ENCODE measurements at regions not wholly inside any gene's neighbourhood (a gene's known extent, or its start where the extent isn't known, plus 50 kb on each side); places are given as distances from the start of the nearest gene placed in this dataset.
A peak's percentile ranks its signal among the peaks of the same experiment; 100 is the strongest.
"Not testable (repeated sequence)": the region's sequence is repeated elsewhere in the genome, so short reads cannot be mapped to it uniquely, and the experiment has no call there.

DNA sequence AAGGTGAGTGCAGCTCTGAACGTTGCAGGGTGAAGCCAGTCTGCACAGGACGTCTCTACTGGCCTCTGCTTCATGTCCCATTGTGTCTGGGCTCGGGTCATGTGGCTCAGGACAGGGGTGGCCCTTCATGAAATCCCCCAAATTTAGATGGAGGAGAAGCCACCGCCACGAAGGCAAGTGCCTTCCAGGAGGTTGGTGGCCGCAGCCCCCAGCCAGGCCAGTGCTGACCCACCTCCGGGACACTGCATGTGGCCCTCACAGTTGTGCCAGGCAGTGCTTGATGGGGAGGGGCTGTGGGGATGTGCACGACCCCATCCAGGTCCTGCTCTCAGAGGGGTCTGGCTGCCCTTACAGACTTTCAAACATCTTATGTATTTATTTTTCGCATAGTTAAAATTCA lies 1311.1 kb downstream of the BRD1 start:
- no peak for DNase-seq

DNA sequence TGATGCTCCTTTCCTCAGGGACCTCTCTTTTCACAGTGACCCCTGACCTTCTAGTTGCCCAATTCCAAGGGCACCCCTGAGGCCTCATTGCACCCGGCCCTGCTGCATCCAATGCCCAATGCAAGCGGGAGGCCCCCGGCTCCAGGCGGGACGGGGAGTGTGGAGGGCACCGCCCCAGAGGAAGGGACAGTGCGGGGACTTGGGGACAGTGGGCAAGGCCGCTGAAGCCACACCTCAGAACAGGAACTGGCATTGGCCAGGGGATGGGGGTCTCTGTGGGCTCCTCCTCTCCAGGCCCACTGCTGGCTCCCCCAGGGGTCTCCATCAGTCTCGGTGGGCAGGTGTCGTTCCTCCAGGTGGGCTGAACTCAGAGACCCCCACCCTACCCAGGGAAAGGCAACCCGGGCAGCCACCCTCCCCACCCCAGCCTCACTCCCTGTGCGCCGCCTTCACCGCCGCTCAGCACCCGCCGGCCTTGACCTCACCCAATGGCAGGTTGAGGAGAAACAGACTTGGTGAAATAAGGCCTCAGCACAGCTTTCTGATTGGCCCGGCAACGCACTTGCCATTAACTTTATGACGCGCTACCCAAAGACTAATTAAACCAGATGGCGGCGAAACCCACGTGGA lies 1312.0 kb downstream of the BRD1 start:
- no peak for DNase-seq

DNA sequence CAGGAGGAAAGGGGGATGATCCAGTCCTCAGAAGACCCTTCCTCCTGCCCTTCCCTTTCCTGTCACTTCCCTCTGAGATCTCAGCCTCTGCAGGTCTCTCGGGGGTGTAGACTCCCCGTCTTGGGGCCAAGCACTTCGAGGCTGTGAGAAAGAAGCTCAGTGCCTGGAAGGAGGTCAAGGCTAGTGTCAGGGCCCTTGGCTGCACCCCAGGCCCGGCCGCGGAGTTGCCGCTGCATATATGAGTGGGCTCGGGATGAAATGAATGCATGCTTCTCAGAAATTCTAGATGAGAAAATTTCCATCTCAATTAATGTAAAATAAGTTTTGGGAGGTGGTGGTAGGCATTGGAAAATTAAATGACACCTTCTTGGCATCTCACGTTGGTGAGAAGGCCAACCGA lies 1313.7 kb downstream of the BRD1 start:
- DNase-seq, result no peak

DNA sequence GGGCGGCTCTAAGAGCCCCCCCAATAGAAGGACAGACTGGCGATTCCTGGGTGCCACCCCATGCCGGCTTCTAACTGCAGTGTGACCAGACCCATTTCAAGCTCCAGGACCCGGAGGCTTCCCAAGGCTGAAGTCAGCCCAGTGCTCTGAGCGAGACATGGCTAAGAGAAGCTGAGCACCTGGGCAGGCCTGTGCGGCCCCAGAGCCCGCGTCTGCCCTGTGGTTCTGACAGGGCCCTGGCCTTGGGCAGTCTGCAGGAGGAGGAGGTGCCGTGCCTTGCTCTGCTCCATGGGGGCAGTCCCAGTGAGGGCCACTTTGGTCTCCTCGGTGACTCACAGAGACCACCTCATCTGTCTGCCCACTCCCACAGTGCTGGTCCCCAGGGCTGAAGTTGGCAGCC lies 1314.2 kb downstream of the BRD1 start:
- DNase-seq, result no peak

DNA sequence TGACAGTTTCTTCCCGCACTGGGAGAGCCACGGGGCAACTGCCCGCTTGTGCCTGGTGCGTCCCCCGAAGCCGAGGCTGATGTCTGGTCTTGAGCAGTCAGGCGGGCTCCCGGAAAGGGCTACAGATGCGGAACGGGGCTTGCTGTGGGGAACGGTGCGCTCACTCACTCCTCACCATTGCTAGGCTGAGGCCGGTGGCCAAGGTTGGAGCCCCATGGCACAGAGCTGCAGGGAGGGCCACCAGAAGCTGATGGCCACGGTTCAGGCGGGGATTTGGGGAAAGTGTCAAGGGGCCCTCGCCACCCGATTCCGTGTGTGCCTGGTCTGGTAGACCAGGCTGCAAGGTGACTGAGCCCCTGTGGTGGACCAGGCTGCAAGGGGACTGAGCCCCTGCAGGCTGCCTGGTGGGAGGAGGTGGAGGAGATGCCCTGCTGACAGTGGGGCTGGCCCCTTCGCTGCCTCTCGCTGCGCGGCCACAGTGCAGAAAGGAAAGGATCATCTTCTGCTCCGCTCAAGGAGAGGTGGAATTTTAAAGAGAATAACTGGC lies 1315.8 kb downstream of the BRD1 start:
- no peak for DNase-seq

DNA sequence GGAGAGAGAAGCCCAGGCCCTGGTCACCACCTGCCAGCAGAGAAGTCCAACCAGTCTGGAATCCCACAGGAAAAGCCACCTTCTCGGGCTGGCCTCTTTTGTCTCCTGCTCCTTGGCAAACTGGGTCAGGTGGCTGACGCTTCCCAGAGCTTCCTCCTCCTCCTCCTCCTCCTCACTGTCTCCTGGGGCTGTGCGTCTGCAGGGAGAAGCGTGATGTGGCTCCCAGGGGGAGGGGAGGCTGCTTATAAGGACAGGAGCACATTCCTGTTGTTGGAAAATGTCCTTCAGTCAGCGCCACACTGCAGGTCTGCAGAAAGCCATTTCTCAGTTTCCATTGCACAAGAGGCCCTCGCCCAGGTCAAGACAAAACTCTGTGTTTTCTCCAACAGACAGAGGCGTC lies 1316.5 kb downstream of the BRD1 start:
- no peak for DNase-seq

DNA sequence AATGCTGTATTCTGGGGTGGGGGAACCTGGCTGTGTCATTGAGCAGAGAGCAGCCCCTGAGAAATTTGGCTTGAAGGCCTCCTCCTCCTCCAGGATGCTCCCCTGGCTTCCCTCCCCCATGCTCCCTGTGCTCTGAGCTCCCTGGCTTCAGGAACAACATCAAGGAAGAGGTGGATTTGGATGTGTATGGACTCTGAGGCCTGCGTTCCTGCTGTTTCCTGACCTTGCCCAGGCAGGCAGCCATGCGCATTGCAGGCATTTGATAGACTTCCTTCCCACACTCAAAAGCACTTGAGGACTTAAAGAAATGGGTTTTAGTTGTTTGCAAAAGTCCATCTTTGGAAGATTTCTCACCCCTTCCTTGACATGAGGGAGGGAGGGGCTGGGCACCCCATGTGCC lies 1317.1 kb downstream of the BRD1 start:
- no peak for DNase-seq

DNA sequence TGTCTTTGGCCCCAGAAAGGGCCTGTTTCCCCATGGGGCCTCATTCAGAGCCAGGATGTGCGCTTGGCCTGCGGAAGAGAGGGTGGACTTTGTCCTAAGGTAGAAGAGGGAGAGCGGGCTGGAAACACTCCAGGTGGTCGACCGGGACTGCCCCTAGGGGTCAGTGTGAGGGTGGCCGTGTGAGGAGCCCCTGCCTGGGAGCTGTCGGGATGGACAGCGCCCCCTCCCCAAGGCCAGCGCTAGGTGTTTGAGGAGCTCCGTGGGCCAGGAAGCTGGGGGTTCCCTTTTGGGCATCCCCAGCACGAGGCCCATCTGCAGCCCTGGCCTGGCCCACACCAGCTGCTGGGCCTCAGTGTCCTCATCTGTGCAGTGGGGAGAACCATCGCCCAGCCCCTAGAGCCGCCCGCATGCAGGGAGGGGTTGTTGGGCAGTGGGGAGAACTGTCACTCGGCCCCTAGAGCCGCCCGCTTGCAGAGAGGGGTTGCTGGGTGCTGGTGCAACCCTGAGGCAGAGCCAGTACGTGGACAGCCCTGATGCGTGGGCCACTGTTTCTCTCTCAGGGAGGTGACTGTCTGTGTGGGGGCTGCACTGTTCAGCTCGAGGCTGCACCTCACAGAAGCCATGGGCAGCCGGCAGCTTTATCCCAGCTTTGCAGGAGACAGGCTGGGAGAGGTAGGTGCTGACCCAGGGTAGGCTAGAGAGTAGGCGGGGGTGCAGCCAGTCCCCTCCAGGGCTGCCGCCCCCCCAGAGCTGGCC lies 1319.9 kb downstream of the BRD1 start:
- DNase-seq, result no peak

DNA sequence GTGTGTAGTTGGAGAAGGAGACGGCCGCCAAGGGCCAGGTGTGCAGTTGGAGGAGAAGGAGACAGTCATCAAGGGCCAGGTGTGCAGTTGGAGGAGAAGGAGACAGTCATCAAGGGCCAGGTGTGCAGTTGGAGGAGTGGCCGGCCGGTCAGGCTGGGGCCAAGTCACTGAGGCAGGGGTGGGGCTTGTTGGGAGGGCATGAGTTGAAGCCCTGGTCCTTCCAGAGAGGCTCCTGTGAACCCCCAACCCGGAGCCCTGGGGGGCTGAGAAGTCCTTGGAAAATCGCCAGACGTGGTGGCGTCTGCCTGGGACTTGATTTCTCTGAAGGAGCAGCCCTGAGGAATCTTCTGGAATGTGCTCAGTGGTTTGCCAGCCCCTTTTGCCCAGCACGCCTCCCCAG lies 1320.5 kb downstream of the BRD1 start:
- no peak for DNase-seq

DNA sequence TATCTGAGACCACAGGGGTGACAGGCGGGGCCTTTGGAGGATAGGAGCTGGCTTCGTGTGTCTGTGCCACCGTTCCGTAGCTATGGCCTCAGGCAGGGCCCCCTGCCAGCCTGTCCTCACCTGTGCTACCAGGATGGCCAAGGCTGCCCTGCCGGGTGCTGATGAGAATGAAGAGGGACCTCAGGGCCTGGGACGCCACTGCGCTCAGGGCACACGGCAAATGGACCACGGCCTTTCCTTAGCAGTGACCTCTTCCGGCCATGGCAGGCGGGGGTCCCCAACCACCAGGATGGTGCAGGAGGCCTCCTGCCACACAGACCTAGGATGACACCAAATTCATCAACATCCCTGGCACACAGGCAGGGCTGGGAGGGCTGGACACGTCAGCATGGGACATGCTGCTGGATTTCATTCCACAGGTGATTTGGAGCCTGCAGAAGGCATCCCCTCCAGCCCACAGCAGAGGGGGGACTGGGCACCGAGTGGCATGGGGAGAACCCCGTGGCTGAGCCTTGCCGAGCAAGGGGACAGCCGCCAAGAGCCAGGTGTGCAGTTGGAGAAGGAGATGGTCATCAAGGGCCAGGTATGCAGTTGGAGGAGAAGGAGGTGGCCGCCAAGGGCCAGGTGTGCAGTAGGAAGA lies 1321.0 kb downstream of the BRD1 start:
- DNase-seq, result no peak

DNA sequence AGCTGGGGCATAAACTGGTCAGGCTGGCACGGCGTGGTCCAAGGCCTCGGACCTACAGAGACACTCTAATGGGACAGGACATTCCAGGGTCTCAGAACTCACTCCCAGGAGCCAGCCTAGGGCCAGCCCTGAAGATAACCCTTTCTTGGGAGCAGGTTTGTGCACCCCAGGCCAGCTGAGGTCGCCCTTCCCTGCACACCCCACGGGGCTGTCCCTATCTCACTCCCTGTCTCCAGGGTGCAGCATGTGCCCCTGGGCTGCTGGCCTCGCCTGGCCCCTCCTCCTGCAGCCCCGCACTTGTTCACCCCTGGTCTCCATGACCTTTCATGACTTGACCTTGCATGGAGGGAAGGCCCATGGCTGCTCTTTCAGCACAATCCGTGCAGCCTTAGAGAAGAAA lies 1321.8 kb downstream of the BRD1 start:
- no peak for DNase-seq

DNA sequence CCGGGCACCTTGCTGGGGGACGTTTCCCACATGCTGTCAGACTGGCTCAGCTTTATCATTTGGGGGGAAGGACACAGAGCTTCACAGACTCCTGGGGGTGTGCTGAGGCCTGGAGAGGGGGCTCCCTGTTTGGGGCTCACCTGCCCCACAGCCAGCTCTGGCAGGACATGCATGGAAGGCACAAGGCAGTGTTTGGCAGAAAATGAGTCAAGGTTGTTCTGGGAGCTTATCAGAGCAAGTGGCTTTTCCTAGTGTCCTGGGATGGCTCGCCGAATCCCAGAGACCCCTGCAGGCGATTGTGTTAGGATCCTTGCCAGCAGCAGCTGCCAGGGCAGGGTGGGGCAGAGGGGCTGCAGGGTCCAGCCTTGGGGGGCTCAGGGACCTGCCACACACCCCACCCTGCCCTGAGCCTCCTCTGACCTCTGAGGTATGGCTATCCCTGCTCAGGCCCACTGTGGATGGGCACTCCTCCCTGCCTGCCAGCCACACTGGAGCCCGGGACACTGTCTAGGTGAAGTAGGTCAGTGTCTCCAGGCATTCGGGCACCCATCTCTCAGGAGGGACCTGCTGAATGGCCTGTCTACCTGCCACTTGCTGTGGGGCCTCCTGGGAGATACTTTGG lies 1323.0 kb downstream of the BRD1 start:
- DNase-seq, result no peak

DNA sequence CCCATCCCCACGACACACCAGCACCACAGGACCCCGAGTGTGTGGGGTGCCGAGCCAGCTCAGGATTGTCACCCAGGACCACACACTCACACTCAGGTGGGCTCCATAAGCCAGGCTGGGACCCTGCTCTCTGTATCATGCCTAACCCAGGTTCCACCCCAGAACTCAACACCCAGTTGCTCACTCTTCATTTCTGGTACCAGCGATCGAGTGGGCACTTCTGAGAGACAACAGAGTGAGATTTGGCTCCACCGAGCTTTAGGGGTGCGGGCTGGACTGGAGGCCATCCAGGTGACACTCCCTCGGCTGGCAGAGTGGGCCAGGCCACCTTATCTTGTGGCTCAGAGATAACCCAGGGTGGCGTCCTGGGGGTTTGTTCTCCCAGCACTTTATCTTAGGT lies 1323.8 kb downstream of the BRD1 start:
- no peak for DNase-seq

DNA sequence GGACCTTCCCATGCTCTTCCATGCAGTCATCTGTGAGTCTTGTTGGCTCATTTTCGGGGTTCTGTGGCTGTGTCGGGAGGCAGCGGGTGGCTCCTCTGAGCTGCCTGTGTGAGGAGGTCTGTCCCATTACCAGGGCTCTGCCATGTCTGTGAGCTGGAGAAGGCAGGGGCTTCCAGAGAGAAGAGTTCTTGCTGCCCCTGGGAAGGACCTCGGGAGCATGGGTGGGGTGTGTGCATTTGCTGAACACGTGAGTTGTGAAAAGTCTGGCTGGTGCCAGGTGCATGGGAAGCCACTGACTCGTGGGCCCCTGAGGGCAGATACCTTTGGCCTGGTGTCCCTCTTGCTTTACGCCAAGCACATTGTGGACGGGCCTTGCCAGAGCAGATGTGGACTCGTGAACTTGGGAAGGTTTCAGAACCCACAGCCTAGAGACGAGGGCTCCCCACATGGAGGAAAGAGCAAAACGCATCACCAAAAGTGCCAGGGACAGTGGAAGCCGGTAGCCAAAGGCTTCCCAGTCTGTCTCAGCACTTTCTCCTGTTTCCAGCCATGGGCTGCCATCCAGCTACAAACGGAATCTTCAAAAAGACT lies 1324.5 kb downstream of the BRD1 start:
- DNase-seq, result no peak

DNA sequence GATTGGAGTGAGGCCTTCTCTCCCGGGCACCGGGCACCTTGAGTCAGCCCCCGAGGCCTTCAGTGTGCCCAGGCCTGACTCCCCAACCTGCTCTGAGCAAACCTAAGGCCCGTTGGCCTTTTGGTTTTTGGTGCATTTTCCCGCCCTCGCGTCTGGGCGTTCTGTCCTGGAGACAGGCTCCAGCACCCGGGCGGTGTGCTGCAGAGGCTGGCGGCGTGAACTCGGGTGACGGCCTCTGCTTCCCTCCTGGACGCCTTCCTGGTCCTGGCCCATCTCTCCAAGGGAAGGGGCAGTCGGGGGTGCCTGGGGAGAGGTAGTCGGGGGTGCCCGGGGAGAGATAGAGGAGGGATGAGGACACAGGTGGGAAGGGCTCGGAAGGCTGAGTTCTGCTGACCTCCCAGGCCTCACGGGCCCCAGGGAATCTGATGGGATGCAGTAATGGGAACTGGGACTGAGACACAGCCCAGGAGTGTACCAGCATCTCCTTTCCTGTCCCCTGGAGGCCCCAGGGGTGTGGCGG lies 1326.4 kb downstream of the BRD1 start:
- no peak for DNase-seq

DNA sequence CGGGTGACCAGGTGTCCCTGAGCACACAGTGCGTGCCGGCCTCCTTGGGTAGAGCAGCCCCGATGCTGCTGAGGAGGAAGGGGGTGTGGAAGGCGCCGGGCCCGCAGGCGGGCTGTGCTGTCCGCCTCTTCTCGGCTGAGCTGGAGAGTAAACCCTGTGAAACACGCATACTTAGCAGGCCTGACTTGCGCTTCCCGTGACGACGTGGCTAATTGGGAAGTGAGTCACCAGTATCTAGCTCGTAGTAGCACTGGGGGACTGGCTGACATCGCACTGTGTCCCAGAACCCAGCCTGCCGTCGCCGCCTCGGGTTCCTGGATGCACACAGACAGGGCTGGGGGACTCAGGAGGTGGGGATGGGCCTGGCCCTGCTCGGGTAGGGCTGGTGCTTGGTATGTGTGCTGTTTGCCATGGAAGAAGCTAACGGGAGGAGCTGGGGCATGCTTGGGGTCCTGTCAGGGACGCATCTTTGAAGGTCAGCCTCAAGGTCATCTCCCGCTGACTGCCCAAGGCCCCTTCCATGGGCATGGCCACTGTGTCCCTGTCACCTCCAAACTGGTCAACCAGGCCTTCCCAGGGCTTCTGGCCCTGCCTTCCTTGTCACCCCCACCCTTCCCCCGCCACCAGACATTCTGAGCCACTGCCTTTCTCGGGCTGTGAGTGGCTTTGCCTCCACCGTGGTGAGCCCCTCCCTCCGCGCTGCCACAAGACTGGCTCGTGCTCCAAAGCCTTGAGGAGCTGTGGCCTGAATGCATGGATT lies 1327.0 kb downstream of the BRD1 start:
- DNase-seq, result peak; percentile 50

DNA sequence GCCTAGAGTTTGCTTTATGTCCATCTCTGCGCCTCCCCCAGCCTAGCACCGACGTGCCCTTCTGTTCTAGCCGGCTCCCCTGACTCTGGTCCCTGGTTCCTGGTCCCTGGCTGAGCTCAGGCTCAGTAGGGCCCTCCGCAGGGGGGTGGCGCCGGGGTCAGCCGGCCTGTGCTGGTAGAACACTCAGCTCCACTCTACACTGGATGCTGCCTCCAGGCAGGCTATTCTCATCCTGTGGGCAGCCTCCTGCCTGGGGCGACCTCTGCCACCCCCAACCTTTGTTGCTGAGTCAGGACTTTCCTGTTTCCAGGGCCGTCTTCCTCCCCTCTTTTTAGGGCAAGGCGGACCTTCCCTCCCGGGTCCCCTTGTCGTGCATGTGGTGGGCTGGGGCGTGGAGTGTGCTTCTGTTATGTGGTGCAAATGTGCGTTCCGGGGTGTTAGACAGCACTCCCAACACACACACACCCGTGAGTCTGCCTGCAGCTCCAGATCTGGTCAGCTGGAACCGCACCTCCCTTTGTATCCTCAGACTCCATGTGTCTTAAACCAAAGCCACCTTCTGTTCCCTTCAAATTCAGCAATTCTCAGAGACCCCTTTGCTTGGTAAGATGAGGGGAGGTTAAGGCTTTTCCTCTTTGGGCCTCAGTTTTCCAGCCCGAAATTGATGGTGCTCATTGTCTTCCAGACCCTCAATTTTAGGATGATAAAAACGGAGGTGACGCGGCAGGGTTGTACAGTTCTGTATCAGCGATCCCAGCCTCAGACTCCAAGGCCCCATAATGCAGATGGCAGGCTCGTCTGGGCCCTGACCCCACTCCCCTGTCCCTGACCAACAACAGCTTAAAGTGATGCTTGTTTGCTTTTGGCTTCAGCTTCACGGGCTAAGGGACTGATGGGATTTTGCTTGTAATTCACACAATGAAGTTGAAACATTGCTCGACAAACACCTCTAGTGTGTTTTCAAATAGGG lies 1327.9 kb downstream of the BRD1 start:
- no peak for DNase-seq

DNA sequence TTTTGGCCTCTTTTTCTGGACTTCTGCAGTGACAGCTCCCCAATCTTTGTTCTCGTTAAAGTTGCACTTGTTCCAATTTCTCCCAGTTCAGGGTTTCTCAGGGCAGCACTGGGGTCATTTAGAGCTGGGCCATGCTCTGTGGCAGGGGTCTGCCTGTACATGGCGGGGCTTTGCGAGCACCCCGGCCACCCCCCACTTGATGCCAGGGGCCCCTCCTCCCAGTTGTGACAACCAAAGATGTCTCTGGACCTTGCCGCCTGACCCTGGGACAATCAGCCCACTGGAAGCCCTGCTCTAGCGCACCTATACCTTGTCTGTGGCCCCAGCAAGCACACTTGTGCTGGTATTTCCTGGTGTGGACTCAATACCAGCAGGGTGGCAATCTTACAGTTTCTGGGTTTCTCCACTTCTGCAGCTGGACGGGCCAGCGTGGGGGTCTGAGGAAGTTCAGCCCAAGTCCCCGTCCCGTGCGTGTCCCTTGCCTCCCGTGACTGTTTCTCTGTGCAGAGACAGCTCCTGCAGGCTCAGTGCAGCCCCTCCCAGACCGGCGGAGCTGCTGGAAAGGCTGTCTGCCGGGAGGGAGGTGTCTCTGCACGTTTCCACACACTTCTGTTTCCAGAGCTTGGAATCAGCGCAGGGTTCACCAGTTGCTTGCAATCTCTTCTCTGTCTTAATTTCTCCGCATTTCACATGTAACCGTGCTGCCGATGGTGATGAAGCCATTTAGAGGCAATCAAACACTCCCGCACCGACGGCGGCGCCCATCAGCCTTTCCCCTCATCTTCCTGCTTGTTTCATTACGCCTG lies 1328.9 kb downstream of the BRD1 start:
- DNase-seq, result no peak

DNA sequence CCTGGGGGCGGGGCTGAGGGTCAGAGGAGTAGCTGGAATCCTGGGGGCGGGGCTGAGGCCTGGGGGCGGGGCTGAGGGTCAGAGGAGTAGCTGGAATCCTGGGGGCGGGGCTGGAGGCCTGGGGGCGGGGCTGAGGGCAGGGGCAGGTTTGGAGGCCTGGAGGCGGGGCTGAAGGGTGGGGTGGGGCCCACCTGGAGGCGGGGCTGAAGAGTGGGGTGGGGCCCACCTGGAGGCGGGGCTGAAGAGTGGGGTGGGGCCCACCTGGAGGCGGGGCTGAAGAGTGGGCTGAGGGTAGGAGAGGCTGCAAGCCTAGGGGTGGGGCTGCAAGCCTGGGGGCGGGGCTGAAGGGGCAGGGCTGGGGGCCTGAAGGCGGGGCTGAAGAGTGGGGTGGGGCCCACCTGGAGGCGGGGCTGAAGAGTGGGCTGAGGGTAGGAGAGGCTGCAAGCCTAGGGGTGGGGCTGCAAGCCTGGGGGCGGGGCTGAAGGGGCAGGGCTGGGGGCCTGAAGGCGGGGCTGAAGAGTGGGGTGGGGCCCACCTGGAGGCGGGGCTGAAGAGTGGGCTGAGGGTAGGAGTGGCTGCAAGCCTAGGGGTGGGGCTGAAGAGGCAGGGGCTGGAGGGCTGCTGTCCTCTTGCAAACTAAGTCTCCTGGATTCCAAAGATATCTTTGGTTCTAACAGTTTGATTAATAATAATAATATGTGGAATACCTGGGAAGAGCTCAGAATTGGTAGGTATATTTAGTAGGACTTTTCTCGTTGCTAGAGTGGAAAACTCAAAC lies 1329.7 kb downstream of the BRD1 start:
- DNase-seq, result not testable (repeated sequence)

Data from EL (cell line).